NCI-H2227 (cell line): ENCODE measurements at regions not wholly inside any gene's neighbourhood (a gene's known extent, or its start where the extent isn't known, plus 50 kb on each side); places are given as distances from the start of the nearest gene placed in this dataset.

Experiments used
- DNase-seq: peaks from one replicate; lab custom pipeline; 2025; ENCODE audit not compliant: unreplicated experiment; lab: John Stamatoyannopoulos, UW

GRCh38 chr10:120279196-120279595 lies 177.8 kb upstream of the PLPP4 start:
- DNase-seq = no peak

GRCh38 chr10:120282421-120282820 lies 174.6 kb upstream of the PLPP4 start:
- DNase-seq = no peak

- no peak for DNase-seq
These were observed 174.1 kb upstream of the PLPP4 start for GRCh38 chr10:120282846-120283492.

DNA sequence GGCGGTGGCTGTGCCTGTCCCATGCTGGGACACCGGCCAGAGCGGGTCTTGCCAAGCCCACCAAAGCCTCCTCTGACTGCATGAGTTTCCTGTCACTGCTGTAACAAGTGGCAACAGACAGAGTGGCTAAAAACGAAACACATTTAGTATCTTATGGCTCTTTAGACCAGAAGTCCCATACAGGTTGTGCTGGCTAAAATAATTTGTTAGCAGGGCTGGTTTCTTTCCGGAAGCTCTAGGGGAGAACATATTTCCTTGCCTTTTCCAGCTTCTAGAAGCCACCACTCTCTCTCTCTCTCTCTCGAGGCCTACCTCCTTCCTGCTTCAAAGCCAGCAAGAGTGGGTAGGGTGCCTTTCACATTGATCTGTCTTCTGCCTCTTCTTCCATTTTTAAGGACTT lies 171.6 kb upstream of the PLPP4 start:
- DNase-seq = no peak

DNA sequence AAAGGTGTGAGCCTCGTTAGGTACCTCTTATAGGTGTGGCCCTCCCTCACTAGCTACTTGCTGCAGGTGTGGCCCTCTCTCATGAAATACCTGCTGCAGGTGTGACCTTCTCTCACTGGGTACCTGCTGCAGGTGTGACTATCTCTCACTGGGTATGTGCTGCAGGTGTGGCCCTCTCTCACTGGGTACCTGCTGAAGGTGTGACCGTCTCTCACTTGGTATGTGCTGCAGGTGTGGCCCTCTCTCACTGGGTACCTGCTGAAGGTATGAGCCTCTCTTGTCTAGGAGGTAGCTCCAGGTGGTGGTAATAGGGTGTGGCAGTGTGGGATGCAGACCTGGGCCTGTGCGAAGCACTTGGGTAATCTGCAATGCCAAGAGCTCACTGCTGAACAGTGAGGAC lies 170.7 kb upstream of the PLPP4 start:
- DNase-seq = no peak

DNA sequence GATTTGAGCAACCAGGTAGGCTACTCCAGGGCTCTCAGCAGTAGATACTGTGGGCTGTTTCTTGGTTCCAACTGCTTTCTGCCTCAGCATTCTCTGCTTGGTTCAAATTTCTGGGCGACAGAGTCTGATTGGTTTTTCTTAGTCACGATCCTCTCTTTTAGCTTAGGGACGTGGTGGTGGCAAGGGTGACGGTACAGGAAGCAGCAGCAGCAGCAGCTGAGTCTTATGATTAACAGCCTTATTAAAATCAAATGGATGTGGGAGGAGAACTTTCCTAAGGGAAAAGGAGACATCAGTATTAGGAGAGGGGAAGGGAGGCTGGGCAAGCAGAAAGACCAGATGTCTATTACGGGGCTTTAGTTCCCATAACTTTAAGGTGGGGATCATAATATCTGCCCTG lies 156.5 kb upstream of the PLPP4 start:
- no peak for DNase-seq

- DNase-seq = no peak
These were observed 148.4 kb upstream of the PLPP4 start for GRCh38 chr10:120308589-120308988.

DNA sequence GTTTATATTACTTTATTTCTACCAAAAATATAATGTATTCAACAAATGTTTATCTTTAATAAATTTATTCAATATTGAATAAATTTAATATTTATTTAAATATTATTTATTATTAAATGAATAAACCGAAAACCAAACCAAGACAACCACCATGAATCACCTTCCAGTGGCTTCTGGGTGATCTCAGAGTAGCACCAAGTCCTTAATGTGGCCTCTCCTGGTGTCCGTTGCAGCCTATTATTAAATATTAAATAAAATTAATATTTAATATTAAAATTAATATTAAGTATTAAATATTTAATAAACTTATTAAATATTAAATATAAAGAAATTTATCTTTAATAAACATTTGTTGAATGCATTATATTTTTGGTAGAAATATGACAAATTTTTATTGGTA lies 143.3 kb upstream of the PLPP4 start:
- no peak for DNase-seq

- no peak for DNase-seq
These were observed 142.6 kb upstream of the PLPP4 start for GRCh38 chr10:120314442-120314841.

- DNase-seq = no peak
These were observed 138.2 kb upstream of the PLPP4 start for GRCh38 chr10:120318862-120319261.

GRCh38 chr10:120327675-120328074 lies 129.4 kb upstream of the PLPP4 start:
- no peak for DNase-seq

DNA sequence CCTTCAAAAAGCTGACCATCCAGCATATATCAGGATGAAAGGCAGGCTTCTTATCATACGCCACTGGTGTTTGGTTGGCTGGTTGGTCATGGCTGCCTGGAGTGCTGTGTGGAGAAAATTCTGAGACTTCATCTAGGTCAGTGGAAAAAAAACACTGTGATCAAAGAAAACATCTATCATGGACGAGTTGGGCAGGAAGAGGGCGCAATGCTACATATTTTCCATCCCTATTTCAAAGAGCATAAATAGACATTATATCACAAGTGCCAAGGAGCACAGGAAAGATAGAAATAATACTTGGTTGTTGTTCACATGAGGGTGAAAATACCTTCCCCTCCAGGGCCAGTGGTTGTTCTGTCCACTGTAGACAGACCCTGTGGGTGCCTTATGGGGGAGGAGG lies 128.4 kb upstream of the PLPP4 start:
- no peak for DNase-seq

GRCh38 chr10:120335553-120335952 lies 121.5 kb upstream of the PLPP4 start:
- no peak for DNase-seq

DNA sequence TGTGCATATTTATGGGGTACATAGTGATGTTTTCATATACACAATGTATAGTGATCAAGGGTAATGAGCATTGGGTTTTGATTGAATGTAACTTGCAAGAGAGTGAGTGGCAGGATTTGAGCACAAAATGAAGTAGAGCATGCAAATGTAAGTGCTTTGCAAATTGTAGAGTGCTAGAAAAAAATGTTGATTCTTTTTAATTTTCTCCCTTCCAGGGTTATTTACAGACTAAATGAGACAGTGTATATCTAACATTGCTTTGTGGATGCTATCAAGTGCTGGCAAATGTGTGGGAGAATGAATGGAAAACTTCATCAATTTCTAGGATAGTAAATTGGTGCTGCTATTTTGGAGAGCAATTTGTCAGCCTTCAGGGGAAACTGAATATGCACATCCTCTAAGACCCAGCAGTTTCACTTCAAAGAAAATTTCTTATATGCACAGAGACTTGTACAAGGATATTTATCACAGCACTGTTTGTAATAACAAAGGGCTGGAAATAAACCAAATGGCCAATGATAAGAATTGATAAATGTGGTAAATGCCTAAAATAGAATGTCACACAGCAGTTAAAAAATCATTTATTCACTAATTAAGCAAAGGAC lies 120.6 kb upstream of the PLPP4 start:
- no peak for DNase-seq

GRCh38 chr10:120336911-120337540 lies 120.0 kb upstream of the PLPP4 start:
- DNase-seq = peak; percentile 40

DNA sequence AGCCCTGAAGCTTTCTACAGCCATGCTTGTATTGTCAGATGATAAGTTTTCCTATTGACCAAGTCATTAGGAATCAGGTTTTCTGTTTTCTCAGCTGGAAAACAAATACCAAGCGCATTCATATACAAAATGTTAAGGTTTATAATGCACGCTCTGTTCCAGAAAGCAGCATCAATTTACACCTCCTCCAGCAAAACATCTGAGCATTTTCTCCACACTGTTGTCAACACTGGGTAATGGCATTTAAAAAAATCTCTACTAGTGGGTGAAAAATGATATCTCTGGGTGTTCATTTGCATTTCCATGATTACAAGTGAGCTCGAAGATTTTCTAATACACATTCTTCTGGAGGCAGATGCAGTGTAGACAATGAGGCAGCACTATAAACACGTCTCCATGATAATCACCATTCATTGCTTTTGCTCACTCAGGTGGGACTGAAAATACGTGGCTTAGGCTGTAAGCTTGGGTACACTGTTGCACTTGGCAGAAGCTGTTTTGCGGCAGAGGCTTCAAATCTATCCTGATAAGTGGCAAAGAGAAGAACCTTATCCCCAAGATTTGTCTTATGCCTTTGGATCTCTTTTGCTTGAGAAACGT lies 114.8 kb upstream of the PLPP4 start:
- DNase-seq = no peak

DNA sequence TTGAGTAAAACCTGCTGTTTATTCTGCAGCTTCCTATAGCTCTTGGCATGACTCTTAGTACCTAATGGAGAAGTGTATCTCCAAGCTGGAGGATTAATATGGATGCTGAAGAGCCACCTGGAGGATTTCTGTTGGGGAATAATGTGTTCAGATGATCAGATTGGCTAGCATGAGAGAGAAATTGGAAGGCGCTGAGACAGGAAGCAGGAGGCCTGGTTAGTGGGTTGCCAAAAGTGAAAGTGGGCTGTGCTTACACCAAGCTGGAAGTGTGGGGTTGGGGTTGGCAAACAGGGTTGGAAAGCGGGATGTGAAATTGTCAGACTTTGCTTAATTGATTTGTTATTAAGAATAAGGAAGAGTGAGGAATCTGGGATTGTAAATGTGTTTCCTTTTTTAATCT lies 111.8 kb upstream of the PLPP4 start:
- no peak for DNase-seq

DNA sequence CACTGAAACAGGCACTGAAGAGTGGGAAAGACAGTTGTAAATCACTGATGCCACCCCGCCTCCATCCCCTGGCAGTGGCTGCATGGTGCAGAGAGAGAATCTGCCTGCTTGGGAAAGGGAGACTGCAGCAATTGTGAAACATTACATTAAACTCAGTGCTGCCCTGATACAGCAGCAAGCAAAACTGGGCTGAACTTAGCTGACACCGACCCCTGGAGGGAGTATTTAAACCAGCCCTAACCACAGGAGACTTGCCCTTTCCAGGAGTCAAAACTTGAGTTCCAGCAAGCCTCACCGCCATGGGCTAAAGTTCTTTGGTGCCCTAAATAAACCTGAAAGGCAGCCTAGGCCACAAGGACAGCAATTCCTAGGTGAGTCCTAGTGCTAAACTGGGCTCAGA lies 109.4 kb upstream of the PLPP4 start:
- no peak for DNase-seq

DNA sequence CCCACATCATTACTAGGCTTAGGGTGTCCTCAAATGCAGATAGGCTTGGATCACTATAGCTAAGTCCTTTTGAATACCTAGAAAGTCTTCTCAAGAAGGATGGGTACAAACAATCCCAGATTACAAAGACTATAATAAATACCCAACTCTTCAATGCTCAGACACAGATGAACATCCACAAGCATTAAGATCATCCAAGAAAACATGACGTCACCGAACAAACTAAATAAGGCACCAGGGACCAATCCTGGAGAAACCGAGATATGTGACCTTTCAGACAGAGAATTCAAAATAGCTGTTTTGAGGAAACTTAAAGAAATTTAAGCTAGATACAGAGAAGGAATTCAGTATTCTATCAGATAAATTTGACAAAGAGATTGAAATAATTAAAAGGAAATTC lies 108.0 kb upstream of the PLPP4 start:
- no peak for DNase-seq

- no peak for DNase-seq
These were observed 101.6 kb upstream of the PLPP4 start for GRCh38 chr10:120355425-120355824.

DNA sequence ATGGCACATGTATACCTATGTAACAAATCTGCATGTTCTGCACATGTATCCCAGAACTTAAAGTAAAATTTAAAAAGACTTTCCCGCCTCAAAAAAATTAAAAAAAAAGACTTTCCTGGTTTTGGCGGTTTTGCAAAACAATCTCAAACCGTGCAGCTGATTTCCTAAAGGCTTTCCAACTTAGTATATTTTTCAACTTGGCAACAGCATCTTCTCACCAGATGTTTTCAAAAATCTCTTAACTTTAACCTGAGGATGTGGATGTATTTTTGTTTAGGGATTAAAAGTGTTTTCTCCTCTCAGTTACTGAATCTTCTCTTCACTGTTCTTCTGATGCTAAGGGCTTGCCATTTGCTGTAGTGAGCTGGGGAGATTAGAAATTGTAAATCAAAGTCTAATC lies 96.5 kb upstream of the PLPP4 start:
- DNase-seq = no peak

GRCh38 chr10:120365872-120366271 lies 91.2 kb upstream of the PLPP4 start:
- no peak for DNase-seq
